Ascending aorta (tissue), 2 donors: ENCODE measurements at regions not wholly inside any gene's neighbourhood (a gene's known extent, or its start where the extent isn't known, plus 50 kb on each side); places are given as distances from the start of the nearest gene placed in this dataset.
"Not testable (repeated sequence)": the region's sequence is repeated elsewhere in the genome, so short reads cannot be mapped to it uniquely, and the experiment has no call there.

Experiments used
- DNase-seq, 2 donors: peaks; one replicate each; pipeline ENCODE4 v3.0.0-alpha.2; 2019; ENCODE audit warnings: low spot score in 2 of 2
- H3K27ac ChIP-seq, 2 donors: fragments of 200-600 bp; sonication (generic); one replicate each; pipeline ENCODE4 v1.5.1; 2016 to 2017; ENCODE audit warnings: mild to moderate bottlenecking in 1 of 2
- H3K27me3 ChIP-seq: fragments of 200-600 bp; sonication (generic); one replicate; pipeline ENCODE4 v1.5.1; 2017
- H3K36me3 ChIP-seq, 2 donors: fragments of 200-600 bp; sonication (generic); one replicate each; pipeline ENCODE4 v1.5.1; 2016
- H3K4me1 ChIP-seq, 2 donors: fragments of 200-600 bp; sonication (generic); one replicate each; pipeline ENCODE4 v1.5.1; 2016 to 2017; ENCODE audit warnings: mild to moderate bottlenecking in 1 of 2
- H3K4me3 ChIP-seq, 2 donors: fragments of 200-600 bp; sonication (generic); one replicate each; pipeline ENCODE4 v1.5.1; 2016 to 2017; ENCODE audit warnings: mild to moderate bottlenecking in 1 of 2
- H3K9me3 ChIP-seq, 2 donors: fragments of 200-600 bp; sonication (generic); one replicate each; pipeline ENCODE4 v1.5.1; 2016
- CTCF ChIP-seq, 3 experiments: fragments of 200-600 bp in 2 of 3; fragments of 450-650 bp in 1 of 3; sonication (generic) in 2 of 3; IDR thresholded peaks; one replicate each; pipeline ENCODE4 v1.5.1; 2016 to 2019; ENCODE audit warnings: antibody characterized with exemption in 3 of 3, mild to moderate bottlenecking in 1 of 3, moderate library complexity in 1 of 3
- intact Hi-C: fragments of 100-400 bp; cut with DNase I; formaldehyde crosslinking; loops from one replicate; pipeline ENCODE4 v1.15.1; 2023

DNA sequence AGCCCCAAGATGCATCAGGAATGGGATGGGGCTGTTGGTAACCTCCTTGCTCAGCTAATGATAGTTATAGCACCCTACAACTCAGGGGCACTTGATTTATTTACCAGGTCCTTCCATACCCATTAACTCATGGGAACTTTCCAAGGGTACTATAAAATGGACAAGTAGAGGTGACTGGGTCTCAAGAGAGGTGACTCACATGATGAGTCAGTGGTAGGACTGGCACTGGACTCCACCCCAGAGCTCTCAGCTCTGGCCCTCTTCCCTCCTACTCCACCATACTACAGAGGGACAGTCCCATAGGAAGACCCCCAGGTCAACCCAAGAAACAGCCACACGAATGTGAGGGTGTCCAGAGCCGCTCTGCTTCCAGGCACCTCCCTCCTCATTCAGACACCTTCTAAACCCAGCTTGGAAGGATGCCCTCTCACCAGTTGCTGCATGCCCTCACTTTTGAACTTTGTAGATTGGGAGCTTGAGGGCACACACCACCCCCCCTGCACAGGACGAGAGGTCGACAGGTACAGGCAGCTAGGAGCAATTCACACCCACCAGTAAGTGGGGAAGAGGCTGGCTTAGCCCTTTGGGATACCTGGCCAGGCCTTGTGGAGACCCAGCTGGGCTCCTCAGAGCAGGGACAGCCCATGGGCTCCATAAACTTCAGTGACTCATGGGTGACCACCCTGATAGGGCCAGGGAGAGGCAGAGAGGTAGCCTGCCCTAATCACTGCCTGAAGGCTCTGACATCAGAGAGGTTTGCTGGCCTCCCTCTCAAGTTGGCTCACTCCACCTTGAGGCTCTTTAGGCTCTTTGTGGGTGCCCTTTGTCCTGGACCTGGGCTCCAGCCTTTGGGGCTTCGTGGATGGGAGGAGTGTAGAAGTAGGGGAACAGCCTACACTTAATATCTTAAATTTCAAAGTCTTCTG is 81.6 kb upstream of the MLN start:
- no peaks in the 10 kb centered on the region for H3K4me1 ChIP-seq
- no peak overlapping the region for H3K4me3 ChIP-seq
- no peaks in the 10 kb centered on the region for H3K27me3 ChIP-seq
- intact Hi-C loops: no loop called here
- DNase-seq: no peak
- H3K27ac ChIP-seq: no peak overlapping the region
- no peaks in the 10 kb centered on the region for H3K9me3 ChIP-seq
- no peaks in the 10 kb centered on the region for H3K36me3 ChIP-seq
- no peak for TF ChIP-seq CTCF (IDR thresholded peaks at IDR 0.05)

DNA sequence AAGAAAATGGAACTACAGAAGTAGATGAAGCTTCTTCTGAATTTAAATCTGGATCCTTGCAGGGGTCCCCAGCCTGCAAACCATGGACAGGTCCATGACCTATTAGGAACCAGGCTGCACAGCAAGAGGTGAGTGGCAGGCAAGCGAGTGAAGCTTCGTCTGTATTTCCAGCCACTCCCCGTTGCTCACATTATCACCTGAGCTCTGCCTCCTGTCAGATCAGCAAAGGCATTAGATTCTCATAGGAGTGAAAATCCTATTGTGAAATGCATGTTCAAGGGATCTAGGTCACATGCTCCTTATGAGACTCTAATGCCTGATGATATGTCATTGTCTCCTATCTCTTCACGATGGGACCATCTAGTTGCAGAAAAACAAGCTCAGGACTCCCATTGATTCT is 79.8 kb upstream of the MLN start:
- H3K4me3 ChIP-seq, H3K9me3 ChIP-seq, H3K27ac ChIP-seq, H3K4me1 ChIP-seq, intact Hi-C loops, H3K36me3 ChIP-seq, DNase-seq, H3K27me3 ChIP-seq: not testable (repeated sequence)

- H3K9me3 ChIP-seq: no peaks in the 10 kb centered on the region
- DNase-seq: no peak
- no peak for TF ChIP-seq CTCF (IDR thresholded peaks at IDR 0.05)
- intact Hi-C loops: no loop called here
- no peaks in the 10 kb centered on the region for H3K36me3 ChIP-seq
- H3K27ac ChIP-seq: no peak overlapping the region
- no peak overlapping the region for H3K4me3 ChIP-seq
- no peaks in the 10 kb centered on the region for H3K27me3 ChIP-seq
- H3K4me1 ChIP-seq: no peaks in the 10 kb centered on the region
Observed at GRCh38 chr6:33882154-33882553, 78.4 kb upstream of the MLN start.

GRCh38 chr6:33880766-33881165 is 77.0 kb upstream of the MLN start:
- H3K36me3 ChIP-seq: no peaks in the 10 kb centered on the region

DNA sequence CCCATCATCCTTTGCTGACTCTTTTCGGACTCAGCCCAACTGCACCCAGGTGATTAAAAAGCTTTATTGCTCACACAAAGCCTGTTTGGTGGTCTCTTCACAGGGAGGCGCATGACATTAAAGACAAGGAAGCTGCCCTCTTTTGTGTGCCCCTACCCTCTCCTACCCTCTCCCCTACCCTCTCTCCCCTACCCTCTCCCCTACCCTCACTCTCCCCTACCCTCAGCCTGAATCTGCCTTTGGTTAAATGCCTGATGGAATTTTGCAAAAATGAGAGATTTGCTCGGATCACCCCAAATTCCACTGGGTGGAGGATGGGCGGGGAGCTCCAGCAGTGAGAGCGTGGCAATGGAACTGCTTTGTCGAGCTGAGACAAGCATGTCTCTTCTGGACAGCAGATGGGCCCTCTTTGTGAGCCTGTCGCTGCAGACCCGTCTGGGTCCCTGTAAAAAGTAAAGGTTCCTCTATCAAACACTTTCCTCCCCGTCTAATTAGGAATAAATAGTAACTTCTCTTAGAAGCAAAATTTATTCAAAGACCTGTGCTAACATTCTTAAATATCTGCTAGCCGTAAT is 76.4 kb upstream of the MLN start:
- no peaks in the 10 kb centered on the region for H3K4me1 ChIP-seq
- no peak overlapping the region for H3K27ac ChIP-seq
- intact Hi-C loops: no loop called here
- no peaks in the 10 kb centered on the region for H3K27me3 ChIP-seq
- no peaks in the 10 kb centered on the region for H3K9me3 ChIP-seq
- no peak overlapping the region for H3K4me3 ChIP-seq
- H3K36me3 ChIP-seq: no peaks in the 10 kb centered on the region
- DNase-seq: no peak
- no peak for TF ChIP-seq CTCF (IDR thresholded peaks at IDR 0.05)

More at GRCh38 chr6:33880766-33881165, 77.0 kb upstream of the MLN start:
- no peak for DNase-seq
- H3K9me3 ChIP-seq: no peaks in the 10 kb centered on the region
- no peaks in the 10 kb centered on the region for H3K27me3 ChIP-seq
- no peak for TF ChIP-seq CTCF (IDR thresholded peaks at IDR 0.05)
- no peaks in the 10 kb centered on the region for H3K4me1 ChIP-seq
- H3K27ac ChIP-seq: no peak overlapping the region
- intact Hi-C loops: no loop called here
- no peak overlapping the region for H3K4me3 ChIP-seq

DNA sequence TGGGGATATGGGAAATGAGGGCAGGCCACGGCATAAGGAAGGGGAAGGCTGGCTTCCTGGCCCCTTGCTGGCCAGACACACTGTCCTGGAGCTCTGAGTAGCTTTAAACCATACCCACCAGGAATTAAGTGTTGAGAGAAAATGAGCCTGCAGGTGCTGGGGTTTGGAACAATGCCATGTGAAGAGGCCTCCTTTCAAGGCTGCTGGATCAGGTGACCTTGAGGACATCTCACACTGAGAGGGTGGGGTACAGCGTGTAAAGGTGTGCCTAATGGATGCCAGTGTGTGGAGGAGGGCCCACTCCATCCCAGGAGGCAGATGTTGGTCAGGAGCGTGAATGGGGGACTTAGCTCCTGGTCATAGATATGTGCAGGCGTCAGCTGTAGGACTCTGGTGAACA is 74.8 kb upstream of the MLN start:
- no peaks in the 10 kb centered on the region for H3K9me3 ChIP-seq
- H3K27ac ChIP-seq: no peak overlapping the region
- DNase-seq: no peak
- no peaks in the 10 kb centered on the region for H3K27me3 ChIP-seq
- intact Hi-C loops: no loop called here
- H3K4me1 ChIP-seq: no peaks in the 10 kb centered on the region
- TF ChIP-seq CTCF (IDR thresholded peaks at IDR 0.05): no peak
- H3K36me3 ChIP-seq: no peaks in the 10 kb centered on the region
- H3K4me3 ChIP-seq: no peak overlapping the region
